ENCODE measurements at regions not wholly inside any gene's neighbourhood (a gene's known extent, or its start where the extent isn't known, plus 50 kb on each side); places are given as distances from the start of the nearest gene placed in this dataset.

DNA sequence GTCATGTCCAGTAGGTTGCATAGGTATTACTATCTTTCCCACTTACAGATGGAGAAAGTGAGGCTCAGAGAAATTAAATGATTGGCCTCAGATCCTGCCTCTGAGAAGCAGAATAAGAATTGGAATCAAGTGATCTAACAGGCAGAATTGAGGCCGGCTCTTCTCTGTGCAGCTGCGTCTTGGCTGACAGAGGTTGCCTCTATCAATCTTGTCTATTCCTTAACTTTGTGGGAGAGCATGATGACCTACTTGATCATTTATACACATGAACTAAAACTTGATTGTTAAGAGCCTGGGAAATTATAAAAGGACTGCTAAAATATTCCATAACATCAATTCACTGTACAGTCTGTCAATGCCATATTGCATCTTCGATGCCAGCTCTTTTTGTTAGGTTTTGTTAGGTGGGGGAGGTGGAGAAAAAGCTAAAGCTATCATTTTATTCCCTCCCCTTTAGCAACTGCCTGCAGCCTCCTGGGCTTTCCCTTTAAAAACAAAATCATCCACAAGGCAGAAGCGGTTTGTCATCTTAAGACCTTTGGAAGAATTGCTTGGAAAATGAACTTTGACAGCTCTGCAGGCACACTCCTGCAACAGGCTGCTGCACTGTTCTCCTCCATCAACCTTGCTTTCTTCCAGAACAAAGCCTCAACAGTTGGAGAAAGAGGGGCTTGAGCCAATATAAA is 247.4 kb downstream of the SMARCA2 start:
- TF ChIP-seq, protein P1, sequence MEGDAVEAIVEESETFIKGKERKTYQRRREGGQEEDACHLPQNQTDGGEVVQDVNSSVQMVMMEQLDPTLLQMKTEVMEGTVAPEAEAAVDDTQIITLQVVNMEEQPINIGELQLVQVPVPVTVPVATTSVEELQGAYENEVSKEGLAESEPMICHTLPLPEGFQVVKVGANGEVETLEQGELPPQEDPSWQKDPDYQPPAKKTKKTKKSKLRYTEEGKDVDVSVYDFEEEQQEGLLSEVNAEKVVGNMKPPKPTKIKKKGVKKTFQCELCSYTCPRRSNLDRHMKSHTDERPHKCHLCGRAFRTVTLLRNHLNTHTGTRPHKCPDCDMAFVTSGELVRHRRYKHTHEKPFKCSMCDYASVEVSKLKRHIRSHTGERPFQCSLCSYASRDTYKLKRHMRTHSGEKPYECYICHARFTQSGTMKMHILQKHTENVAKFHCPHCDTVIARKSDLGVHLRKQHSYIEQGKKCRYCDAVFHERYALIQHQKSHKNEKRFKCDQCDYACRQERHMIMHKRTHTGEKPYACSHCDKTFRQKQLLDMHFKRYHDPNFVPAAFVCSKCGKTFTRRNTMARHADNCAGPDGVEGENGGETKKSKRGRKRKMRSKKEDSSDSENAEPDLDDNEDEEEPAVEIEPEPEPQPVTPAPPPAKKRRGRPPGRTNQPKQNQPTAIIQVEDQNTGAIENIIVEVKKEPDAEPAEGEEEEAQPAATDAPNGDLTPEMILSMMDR (conservative IDR thresholded peaks at IDR 0.05; ENCODE audit: low read depth, low read length): no peak
- TF ChIP-seq BHLHE40 (IDR thresholded peaks at IDR 0.05; ENCODE audit: low read depth, low read length) (no peak), POLR2A (IDR thresholded peaks at IDR 0.05; ENCODE audit: low read depth, low read length) (no peak), FOS (IDR thresholded peaks at IDR 0.05; ENCODE audit: low read depth, low read length) (no peak), RCOR1 (IDR thresholded peaks at IDR 0.05; ENCODE audit: insufficient replicate concordance, low read length) (no peak), USF2 (IDR thresholded peaks at IDR 0.05; ENCODE audit: low read depth, low read length) (no peak), CEBPB (IDR thresholded peaks at IDR 0.05; ENCODE audit: low read depth, low read length) (no peak), MXI1 (IDR thresholded peaks at IDR 0.05; ENCODE audit: borderline replicate concordance, low read depth, low read length) (no peak), RFX5 (IDR thresholded peaks at IDR 0.05; ENCODE audit: low read depth, low read length) (no peak), SMC3 (IDR thresholded peaks at IDR 0.05; ENCODE audit: low read depth, low read length) (no peak), MAFK (IDR thresholded peaks at IDR 0.05; ENCODE audit: low read depth, low read length) (no peak), NFE2L2 (IDR thresholded peaks at IDR 0.05; ENCODE audit: low read depth, low read length) (no peak), MAZ (IDR thresholded peaks at IDR 0.05; ENCODE audit: borderline replicate concordance, low read depth, low read length) (no peak)

All from IMR-90 (cell line).